ENCODE measurements at regions not wholly inside any gene's neighbourhood (a gene's known extent, or its start where the extent isn't known, plus 50 kb on each side); places are given as distances from the start of the nearest gene placed in this dataset.

DNA sequence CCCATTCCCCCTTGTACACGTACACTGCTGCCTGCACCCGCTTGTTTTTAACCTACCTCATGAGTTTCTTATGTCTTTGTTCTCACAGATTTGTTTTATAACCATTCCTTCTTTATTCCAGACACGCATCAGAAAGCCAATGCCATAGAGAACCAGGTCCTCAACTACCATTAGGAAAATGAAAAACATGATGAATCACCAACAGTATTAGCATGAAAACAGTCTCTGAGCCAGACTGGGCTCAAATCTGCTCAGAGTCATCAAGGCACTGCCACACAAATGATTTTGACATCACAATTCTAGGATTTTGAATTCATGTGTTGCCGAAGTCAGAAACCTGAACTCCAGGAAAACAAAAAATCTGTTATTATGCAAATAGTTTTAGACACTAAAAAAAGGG lies 394.1 kb upstream of the GRIA1 start:
- DNase-seq (ENCODE audit: low read depth): no peak
- H3K4me3 ChIP-seq (ENCODE audit: low read depth, low read length): no peak overlapping the region
- TF ChIP-seq, protein P1, sequence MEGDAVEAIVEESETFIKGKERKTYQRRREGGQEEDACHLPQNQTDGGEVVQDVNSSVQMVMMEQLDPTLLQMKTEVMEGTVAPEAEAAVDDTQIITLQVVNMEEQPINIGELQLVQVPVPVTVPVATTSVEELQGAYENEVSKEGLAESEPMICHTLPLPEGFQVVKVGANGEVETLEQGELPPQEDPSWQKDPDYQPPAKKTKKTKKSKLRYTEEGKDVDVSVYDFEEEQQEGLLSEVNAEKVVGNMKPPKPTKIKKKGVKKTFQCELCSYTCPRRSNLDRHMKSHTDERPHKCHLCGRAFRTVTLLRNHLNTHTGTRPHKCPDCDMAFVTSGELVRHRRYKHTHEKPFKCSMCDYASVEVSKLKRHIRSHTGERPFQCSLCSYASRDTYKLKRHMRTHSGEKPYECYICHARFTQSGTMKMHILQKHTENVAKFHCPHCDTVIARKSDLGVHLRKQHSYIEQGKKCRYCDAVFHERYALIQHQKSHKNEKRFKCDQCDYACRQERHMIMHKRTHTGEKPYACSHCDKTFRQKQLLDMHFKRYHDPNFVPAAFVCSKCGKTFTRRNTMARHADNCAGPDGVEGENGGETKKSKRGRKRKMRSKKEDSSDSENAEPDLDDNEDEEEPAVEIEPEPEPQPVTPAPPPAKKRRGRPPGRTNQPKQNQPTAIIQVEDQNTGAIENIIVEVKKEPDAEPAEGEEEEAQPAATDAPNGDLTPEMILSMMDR (IDR thresholded peaks at IDR 0.05; ENCODE audit: insufficient read depth, low read length): no peak

DNA sequence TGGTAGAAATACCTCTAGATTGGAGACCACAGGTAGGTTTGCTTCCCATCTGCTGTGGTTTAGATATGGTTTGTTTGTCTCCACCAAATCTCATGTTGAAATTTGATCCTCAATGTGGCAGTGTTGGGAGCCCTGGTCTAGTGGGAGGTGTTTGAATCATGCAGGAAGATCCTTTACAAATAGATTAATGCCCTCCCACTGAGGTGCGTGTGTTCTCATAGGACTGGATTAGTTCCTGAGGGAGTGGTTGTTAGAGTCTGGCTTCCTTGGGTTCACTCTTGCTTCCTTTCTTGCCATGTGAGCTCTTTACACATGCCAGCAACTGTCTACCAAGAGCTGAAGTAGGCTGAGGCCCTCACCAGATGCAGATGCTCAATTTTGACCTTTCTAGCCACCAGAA lies 391.1 kb upstream of the GRIA1 start:
- no peak for DNase-seq (ENCODE audit: low read depth)
- TF ChIP-seq, protein P1 (IDR thresholded peaks at IDR 0.05; ENCODE audit: insufficient read depth, low read length): no peak
- H3K4me3 ChIP-seq (ENCODE audit: low read depth, low read length): no peak overlapping the region

DNA sequence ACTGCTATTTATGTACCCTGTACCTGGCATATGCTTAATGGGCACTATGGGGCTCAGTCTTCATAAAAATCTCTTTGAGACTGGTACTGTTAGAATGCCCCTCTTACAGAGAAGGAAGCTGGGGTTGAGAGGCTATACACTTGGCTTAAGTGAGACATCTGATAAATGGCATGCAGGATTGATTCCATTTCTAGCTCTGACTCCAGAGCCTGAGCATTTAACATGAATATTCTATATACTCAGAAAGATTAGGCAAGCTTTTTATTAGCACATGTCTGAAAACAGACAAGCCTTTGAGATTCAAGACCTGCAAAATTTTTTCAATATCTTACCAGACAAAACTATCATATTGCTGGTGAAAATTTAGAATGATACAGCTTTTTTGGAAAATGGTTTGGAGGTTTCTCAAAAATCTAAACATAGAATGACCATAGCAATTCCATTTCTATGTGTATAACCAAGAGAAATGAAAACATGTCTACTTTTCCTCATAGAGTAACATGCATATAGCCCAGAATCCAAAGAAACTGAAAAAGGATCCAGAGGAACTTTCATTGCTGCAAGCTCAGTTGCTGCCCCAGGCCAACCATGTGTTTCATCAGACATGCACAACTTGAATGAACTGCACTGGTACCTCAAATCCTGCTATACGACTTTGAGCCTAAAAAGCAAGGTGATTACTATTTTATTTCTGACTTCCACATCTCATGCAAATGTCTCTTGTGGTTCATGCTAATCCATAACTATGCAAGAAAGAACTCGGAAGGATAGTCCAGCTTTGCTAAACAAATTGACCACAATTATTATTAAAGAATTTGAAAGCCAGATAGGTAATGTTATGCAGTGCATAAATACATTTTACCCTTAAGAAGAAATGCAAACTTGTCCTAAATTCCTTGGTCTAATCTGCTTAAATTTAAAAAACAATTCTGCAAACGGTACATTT lies 389.0 kb upstream of the GRIA1 start:
- no peak overlapping the region for H3K4me3 ChIP-seq (ENCODE audit: low read depth, low read length)
- no peak for DNase-seq (ENCODE audit: low read depth)
- TF ChIP-seq, protein P1 (IDR thresholded peaks at IDR 0.05; ENCODE audit: insufficient read depth, low read length): no peak

DNA sequence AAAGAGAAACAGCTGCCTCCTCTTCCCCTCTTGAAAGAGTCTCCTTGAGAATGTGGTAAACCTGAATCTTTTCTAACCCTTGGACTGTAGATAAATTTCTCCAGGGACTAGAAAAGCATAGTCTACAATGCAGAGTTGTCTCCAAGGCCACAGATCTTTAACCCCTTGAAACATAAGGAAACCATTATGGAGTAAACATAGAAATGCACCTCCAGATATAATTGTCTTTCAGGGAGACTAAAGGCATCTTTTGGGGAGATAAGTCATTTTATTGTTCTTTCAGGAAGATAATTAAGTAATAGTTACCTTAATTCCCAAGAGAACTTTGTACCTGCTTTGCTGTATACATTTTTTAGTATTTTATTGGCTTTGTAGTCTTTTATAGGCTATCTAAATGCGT lies 373.6 kb upstream of the GRIA1 start:
- TF ChIP-seq, protein P1 (IDR thresholded peaks at IDR 0.05; ENCODE audit: insufficient read depth, low read length): no peak
- no peak for DNase-seq (ENCODE audit: low read depth)
- no peak overlapping the region for H3K4me3 ChIP-seq (ENCODE audit: low read depth, low read length)

DNA sequence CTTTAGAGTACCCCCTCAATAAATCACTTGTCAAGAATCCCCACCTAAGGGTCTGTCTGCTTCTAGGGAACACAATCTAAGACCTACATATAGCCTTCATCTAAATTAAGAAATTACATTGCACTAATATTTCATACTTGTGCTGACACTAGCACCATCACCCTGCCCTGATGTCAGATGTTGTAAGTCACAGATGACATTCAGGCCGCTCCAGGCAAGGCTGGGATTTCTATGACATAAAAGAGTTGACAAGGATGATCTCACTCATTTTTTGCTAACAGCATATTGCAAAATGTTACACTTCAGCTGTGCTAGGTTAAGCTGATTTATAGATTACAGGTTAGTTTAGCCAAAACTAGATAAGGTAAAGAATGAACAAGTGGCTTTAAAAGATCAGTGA lies 372.5 kb upstream of the GRIA1 start:
- TF ChIP-seq, protein P1 (IDR thresholded peaks at IDR 0.05; ENCODE audit: insufficient read depth, low read length): no peak
- no peak overlapping the region for H3K4me3 ChIP-seq (ENCODE audit: low read depth, low read length)
- no peak for DNase-seq (ENCODE audit: low read depth)

DNA sequence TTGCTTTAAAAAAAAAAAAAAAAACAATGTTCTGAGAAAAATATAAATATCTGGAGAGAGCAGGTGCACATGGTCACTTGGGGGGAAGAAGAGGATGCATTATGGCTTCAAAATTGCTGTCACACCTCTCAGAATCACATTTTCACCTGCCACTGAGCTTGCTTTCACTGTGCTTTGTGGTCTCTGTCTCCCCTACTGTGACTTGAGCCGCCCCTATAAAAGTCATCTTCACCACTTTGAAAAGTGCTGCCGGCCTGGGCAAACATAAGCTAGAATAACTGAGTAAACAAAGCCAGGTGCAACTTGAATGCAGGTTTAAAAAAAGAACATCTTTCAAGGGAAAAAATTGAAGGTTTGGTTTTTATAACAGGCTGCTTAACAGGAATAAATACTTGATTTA lies 368.1 kb upstream of the GRIA1 start:
- no peak overlapping the region for H3K4me3 ChIP-seq (ENCODE audit: low read depth, low read length)
- no peak for DNase-seq (ENCODE audit: low read depth)
- TF ChIP-seq, protein P1 (IDR thresholded peaks at IDR 0.05; ENCODE audit: insufficient read depth, low read length): no peak
